ENCODE measurements at regions not wholly inside any gene's neighbourhood (a gene's known extent, or its start where the extent isn't known, plus 50 kb on each side); places are given as distances from the start of the nearest gene placed in this dataset.

DNA sequence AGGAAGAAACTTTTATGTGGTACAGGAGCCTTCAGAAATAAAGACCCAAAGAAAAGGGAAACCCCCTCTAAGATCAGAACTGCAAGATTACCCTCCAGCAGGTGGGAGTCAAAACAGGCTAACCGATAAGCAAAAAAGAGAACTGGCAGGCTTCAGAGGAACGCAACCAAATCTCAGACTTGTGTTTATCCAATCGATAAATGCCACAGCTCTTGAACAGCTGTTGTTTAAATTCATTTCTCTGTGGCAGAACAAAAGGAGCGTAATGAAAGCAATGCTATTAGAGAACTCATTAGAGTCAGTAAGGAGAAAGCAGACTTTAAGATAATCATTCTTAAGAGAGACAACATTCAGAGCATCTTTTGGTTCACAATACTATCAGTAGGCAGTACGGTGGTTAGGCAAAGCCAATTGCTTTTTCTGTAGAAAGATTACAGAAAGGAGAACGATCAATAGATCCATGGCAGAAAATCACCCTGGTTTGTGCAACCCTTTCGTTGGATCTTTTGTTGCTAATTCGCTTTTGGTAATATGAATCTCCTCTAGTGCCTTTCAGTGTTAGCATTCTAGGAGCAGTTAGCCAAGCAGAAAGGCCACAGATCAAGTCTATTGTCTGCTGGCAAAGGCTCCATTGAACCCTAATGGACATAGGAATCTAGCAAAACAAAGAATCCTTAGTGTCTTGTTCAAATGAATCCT is 476.4 kb upstream of the CHST9 start:
- no peak overlapping the region for H4K91ac ChIP-seq (ENCODE audit: insufficient read depth, low read depth, low read length)
- H2AK5ac ChIP-seq (ENCODE audit: low read depth, low read length): no peak overlapping the region
- H3K14ac ChIP-seq (replicated peaks; ENCODE audit: low read depth, low read length): no peak overlapping the region
- no peak overlapping the region for H2AFZ ChIP-seq (replicated peaks; ENCODE audit: low read length, poor library complexity)
- H2BK20ac ChIP-seq (ENCODE audit: low read depth, low read length): no peak overlapping the region
- no TSS peak for BruUV-seq (replicated peaks)
- H3K79me1 ChIP-seq (ENCODE audit: low read depth in 1 of 2, low read length in 2 of 2): no peaks in the 10 kb centered on the region
- no peak overlapping the region for H4K5ac ChIP-seq (ENCODE audit: low read depth, low read length)
- H3K23ac ChIP-seq (ENCODE audit: low read depth, low read length): no peak overlapping the region
- H3K4me1 ChIP-seq (ENCODE audit: control insufficient read depth, insufficient read depth, low read length): no peaks in the 10 kb centered on the region
- no peak overlapping the region for H3K56ac ChIP-seq (ENCODE audit: extremely low read depth, insufficient read depth, low read length)
- no peak overlapping the region for H3K27ac ChIP-seq (ENCODE audit: insufficient read depth, low read length)
- no peak overlapping the region for H3K4ac ChIP-seq (ENCODE audit: low read depth, low read length)
- POLR2A ChIA-PET (ENCODE audit: unreplicated experiment): no interaction called here
- no peak overlapping the region for H2AK9ac ChIP-seq (replicated peaks; ENCODE audit: low read depth, low read length, poor library complexity)
- TF ChIP-seq CEBPB (IDR thresholded peaks at IDR 0.05; ENCODE audit: low read depth, low read length): no peak
- TF ChIP-seq ELK1 (IDR thresholded peaks at IDR 0.05; ENCODE audit: borderline replicate concordance, low read depth, low read length): no peak
- no peak for TF ChIP-seq BHLHE40 (IDR thresholded peaks at IDR 0.05; ENCODE audit: low read depth, low read length)
- TF ChIP-seq MXI1 (IDR thresholded peaks at IDR 0.05; ENCODE audit: borderline replicate concordance, low read depth, low read length): no peak
- TF ChIP-seq RFX5 (IDR thresholded peaks at IDR 0.05; ENCODE audit: low read depth, low read length): no peak
- dilution Hi-C loops (cut with HindIII; ENCODE audit: low sequenced_read_pairs, unreplicated experiment) (no loop called here), intact Hi-C loops (cut with micrococcal nuclease) (no loop called here), in situ Hi-C loops (cut with MboI; ENCODE audit: low sequenced_read_pairs) (no loop called here)
- no peak overlapping the region for H2BK5ac ChIP-seq (ENCODE audit: low read depth, low read length, poor library complexity, severe bottlenecking)
- no peaks in the 10 kb centered on the region for H3K9me1 ChIP-seq (ENCODE audit: insufficient read depth, low read length)
- H3K36me3 ChIP-seq (ENCODE audit: control insufficient read depth, insufficient read depth, low read length): no peaks in the 10 kb centered on the region
- 30% methylated on average over 3 of the region's 8 CpGs; no CpG with 5 or more reads in 1 of the 2 experiments for WGBS, 2 experiments (ENCODE audit: extremely low coverage in 2 of 2, insufficient read length in 1 of 2)
- DNase-seq (no peak), ATAC-seq (ENCODE audit: low read depth) (no peak)
- no peak overlapping the region for H2BK120ac ChIP-seq (ENCODE audit: low read depth, low read length)
- H3K9me3 ChIP-seq (ENCODE audit: control insufficient read depth, insufficient read depth, low read length): no peaks in the 10 kb centered on the region
- H2BK15ac ChIP-seq (ENCODE audit: low read depth, low read length): no peak overlapping the region
- no peaks in the 10 kb centered on the region for H4K20me1 ChIP-seq (ENCODE audit: insufficient read depth, low read length)
- no peak overlapping the region for H3K4me2 ChIP-seq (ENCODE audit: low read depth, low read length)
- CTCF ChIA-PET: interaction anchor here (0.7 kb wide), 1 partner anchor 57 kb away, joined by 5 read pairs; no protein-coding TSS in a partner anchor
- no peak overlapping the region for H3K4me3 ChIP-seq (ENCODE audit: insufficient read depth, low read depth, low read length)
- no peak overlapping the region for H3K18ac ChIP-seq (ENCODE audit: low read depth, low read length)
- no peak overlapping the region for H4K8ac ChIP-seq (ENCODE audit: low read depth in 2 of 2, low read length in 2 of 2)
- H3K27me3 ChIP-seq (ENCODE audit: control insufficient read depth, insufficient read depth, low read length): no peaks in the 10 kb centered on the region
- H3K9ac ChIP-seq (ENCODE audit: low read depth, low read length): no peak overlapping the region
